ENCODE measurements at regions not wholly inside any gene's neighbourhood (a gene's known extent, or its start where the extent isn't known, plus 50 kb on each side); places are given as distances from the start of the nearest gene placed in this dataset.

DNA sequence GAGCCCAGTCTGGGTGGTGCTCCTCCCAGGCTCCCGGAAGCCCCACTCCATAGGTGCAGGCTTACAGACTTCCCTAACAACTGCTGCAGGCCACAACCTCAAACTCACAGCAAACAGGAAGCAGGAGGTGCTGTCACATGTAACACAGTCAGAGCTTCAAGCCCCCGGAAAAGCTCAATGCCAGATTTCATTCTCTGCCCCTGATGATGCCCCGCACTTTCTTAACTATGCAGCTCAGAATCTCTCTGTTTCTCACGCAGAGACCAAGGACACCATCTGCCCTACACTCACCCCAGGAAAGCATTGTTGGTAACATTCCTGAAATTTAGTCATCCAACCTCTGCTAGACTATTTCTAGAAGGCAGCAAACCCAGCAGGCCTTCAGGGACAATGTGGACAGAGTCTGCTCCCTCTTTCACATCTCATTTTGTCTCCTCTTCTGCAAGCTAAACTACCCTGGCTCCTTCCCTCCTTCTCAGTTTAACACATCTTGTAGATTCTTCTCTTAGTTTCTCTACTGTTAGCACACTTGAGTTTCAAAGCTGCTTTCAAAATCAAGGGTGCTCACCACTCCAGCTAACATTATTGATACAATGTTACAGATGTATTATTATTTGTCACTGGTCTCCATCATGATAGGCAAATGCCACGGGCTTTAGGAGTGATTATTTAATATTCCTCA lies 162.5 kb downstream of the KCTD12 start:
- no peak overlapping the region for H3K27ac Mint-ChIP-seq
- H3K27me3 Mint-ChIP-seq (ENCODE audit: low read depth): no peaks in the 10 kb centered on the region
- H3K4me3 Mint-ChIP-seq: no peak overlapping the region
- DNase-seq (ENCODE audit: low spot score): no peak
- peaks cover 5% of the 10 kb centered on the region for H3K9me3 Mint-ChIP-seq
- H3K36me3 Mint-ChIP-seq (ENCODE audit: low read depth): no peaks in the 10 kb centered on the region
- H3K4me1 Mint-ChIP-seq (ENCODE audit: low read depth): no peaks in the 10 kb centered on the region

DNA sequence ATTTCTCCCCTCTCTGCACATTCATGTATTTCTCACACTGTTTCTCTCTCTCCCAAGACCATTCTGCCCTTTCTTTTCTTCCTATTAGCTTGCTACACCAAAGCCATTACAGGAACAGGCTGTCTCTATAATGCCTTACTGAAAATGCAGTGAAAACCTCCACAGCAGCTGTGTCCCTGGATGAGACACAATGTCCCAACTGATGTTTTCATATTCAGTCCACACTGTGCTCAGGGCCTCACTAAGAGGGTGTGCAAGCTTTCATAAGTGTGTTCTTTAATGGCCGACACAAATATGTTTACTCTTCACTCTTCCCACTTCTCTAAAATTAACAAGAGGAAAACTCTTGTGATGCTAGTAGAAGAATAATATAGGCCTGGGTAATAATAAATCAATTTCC lies 163.4 kb downstream of the KCTD12 start:
- H3K27me3 Mint-ChIP-seq (ENCODE audit: low read depth): no peaks in the 10 kb centered on the region
- H3K4me3 Mint-ChIP-seq: no peak overlapping the region
- H3K4me1 Mint-ChIP-seq (ENCODE audit: low read depth): no peaks in the 10 kb centered on the region
- DNase-seq (ENCODE audit: low spot score): no peak
- H3K36me3 Mint-ChIP-seq (ENCODE audit: low read depth): no peaks in the 10 kb centered on the region
- peaks cover 5% of the 10 kb centered on the region for H3K9me3 Mint-ChIP-seq
- no peak overlapping the region for H3K27ac Mint-ChIP-seq

DNA sequence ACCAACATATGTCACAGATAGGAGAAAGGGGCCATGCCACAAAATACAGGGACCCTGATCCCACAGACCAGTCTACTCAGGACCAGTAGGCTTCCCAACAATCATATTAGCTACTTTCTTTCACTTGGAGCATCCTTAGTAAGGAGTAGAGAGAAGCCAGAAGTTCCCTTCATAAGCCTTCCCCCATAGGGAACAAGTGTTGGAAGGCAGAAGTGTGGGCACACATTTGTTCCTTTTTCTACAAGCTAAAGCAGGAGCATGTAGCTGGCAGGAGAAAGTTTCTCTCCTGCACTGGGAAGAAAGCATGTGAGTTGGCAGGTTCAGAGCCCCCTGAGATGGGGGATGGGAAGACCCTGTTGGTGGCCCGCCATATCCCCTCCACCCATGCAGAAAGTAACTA lies 165.4 kb downstream of the KCTD12 start:
- Mint-ChIP-seq H3K36me3 (ENCODE audit: low read depth) (no peaks in the 10 kb centered on the region), H3K27ac (no peak overlapping the region), H3K27me3 (ENCODE audit: low read depth) (no peaks in the 10 kb centered on the region), H3K9me3 (no peaks in the 10 kb centered on the region), H3K4me3 (no peak overlapping the region), H3K4me1 (ENCODE audit: low read depth) (no peaks in the 10 kb centered on the region)
- no peak for DNase-seq (ENCODE audit: low spot score)

DNA sequence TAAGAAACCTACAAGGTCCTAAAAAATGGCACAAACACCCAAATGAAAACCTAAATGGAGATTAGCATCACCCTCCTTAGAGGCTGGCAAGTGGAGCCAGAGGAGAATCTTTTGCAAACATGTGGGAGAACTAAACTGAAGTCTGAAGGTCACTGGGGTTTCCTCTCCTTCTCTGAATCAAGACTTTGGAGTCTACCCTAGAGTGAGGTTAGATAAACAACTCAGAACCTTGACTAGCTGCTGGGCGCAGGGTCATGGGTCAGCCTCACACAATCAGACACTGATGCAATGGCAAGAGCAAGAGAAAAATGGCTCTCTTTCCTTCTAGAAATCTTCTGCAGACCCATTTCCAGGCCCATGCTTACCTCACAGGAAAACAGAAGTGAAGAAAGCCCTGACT lies 165.8 kb downstream of the KCTD12 start:
- Mint-ChIP-seq H3K27me3 (ENCODE audit: low read depth) (no peaks in the 10 kb centered on the region), H3K4me1 (ENCODE audit: low read depth) (no peaks in the 10 kb centered on the region), H3K36me3 (ENCODE audit: low read depth) (no peaks in the 10 kb centered on the region), H3K4me3 (no peak overlapping the region), H3K9me3 (no peaks in the 10 kb centered on the region), H3K27ac (no peak overlapping the region)
- DNase-seq (ENCODE audit: low spot score): no peak

DNA sequence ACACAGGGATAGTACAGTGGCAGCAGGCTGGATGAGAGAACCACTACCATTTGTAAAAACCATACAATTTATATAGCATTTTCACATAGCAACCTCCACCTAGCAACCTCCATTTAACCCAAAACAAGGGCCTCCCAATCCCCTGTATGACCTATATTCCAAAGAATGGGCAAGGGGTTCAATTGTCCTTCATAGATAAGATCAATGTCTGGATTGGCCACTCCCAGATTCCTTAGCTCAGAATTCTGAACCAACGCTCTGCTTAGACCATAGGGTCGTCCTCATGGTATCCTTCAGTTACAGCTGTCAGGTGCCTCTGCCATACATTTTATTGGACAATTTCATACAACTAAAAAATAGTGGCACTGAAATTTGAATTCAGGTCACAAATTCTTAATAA lies 166.2 kb downstream of the KCTD12 start:
- no peak overlapping the region for H3K27ac Mint-ChIP-seq
- no peak for DNase-seq (ENCODE audit: low spot score)
- H3K36me3 Mint-ChIP-seq (ENCODE audit: low read depth): no peaks in the 10 kb centered on the region
- H3K9me3 Mint-ChIP-seq: no peaks in the 10 kb centered on the region
- H3K4me1 Mint-ChIP-seq (ENCODE audit: low read depth): no peaks in the 10 kb centered on the region
- H3K4me3 Mint-ChIP-seq: no peak overlapping the region
- H3K27me3 Mint-ChIP-seq (ENCODE audit: low read depth): no peaks in the 10 kb centered on the region

DNA sequence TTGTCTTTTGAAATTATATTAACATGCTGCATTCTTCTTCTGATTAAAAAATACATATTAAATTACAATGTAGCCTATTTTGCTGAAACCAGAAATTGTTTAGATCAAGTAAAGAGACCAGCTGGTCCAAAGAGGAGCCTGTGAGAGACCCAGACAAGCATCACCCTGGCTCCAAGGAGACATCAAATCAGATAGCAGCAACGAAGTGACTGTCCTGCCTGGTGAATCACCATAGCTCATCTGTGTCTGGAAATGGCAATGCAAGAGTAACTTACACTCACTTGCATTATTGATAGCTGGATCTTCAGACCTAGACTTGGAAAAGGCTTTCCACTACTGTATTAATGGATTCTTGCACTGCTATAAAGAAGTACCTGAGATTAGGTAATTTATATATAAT lies 169.1 kb downstream of the KCTD12 start:
- H3K36me3 Mint-ChIP-seq (ENCODE audit: low read depth): no peaks in the 10 kb centered on the region
- H3K9me3 Mint-ChIP-seq: no peaks in the 10 kb centered on the region
- H3K4me3 Mint-ChIP-seq: no peak overlapping the region
- H3K27me3 Mint-ChIP-seq (ENCODE audit: low read depth): no peaks in the 10 kb centered on the region
- H3K27ac Mint-ChIP-seq: no peak overlapping the region
- DNase-seq (ENCODE audit: low spot score): no peak
- no peaks in the 10 kb centered on the region for H3K4me1 Mint-ChIP-seq (ENCODE audit: low read depth)

DNA sequence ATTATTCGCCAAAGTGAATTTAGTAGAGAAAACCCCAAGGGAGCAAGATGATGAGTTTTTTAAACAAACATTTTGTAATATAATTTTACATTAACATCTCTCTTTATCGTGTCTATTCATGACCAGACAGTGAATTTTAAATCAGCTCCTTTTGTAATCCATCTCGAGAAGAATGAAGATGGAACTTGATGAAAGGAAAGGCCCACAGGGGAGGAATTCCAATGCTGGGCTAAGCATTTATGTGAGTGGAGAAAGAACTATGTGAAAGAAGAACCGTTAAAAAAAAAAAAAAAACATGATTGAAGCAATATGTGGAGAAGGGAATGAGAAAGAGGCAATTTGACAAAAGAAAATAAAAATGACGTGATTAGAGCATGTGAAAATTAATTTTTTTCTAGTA lies 170.6 kb downstream of the KCTD12 start:
- Mint-ChIP-seq H3K9me3 (no peaks in the 10 kb centered on the region), H3K27ac (no peak overlapping the region), H3K4me3 (no peak overlapping the region), H3K4me1 (ENCODE audit: low read depth) (no peaks in the 10 kb centered on the region), H3K27me3 (ENCODE audit: low read depth) (no peaks in the 10 kb centered on the region), H3K36me3 (ENCODE audit: low read depth) (no peaks in the 10 kb centered on the region)
- DNase-seq (ENCODE audit: low spot score): no peak

DNA sequence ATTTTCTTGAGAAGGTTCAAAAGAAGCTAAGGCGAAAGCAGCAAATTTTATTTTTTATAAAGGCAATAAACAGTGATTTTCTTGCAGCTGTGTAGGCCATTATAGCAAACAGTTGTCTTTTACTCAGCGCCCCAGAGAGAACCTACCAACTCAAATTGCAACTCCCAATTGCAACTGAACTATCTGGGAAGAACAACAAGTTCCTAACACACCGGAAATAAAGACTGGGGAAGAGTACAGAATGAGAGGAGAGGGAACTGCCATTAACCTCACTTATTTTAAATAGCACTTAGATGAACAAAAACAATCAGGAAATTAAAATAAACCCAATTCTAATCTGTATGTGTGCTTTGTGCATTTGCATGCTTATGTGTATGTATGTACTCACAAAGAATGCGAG lies 171.1 kb downstream of the KCTD12 start:
- DNase-seq (ENCODE audit: low spot score): no peak
- Mint-ChIP-seq H3K27ac (no peak overlapping the region), H3K9me3 (no peaks in the 10 kb centered on the region), H3K27me3 (ENCODE audit: low read depth) (no peaks in the 10 kb centered on the region), H3K4me1 (ENCODE audit: low read depth) (no peaks in the 10 kb centered on the region), H3K4me3 (no peak overlapping the region), H3K36me3 (ENCODE audit: low read depth) (no peaks in the 10 kb centered on the region)

DNA sequence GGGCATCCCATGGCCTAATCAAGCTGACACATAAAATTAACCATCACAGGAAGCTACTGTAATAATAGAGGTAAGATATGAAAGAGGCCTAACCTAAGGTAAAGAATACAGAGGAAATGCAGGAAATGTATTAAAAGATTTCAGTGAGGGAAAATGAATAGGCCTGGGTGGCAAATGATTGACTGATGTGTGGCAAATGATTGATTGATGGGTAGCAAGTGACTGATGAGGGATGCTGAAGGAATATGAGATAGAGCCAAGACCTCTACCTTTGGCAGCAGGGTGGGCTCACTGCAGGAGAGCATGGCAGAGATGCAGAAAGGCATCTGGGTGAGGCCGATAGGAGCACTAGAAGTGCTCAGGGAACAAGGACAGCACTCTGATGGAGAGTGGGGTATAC lies 172.9 kb downstream of the KCTD12 start:
- Mint-ChIP-seq H3K9me3 (no peaks in the 10 kb centered on the region), H3K27ac (no peak overlapping the region), H3K27me3 (ENCODE audit: low read depth) (no peaks in the 10 kb centered on the region), H3K4me1 (ENCODE audit: low read depth) (no peaks in the 10 kb centered on the region), H3K36me3 (ENCODE audit: low read depth) (no peaks in the 10 kb centered on the region), H3K4me3 (no peak overlapping the region)
- no peak for DNase-seq (ENCODE audit: low spot score)

DNA sequence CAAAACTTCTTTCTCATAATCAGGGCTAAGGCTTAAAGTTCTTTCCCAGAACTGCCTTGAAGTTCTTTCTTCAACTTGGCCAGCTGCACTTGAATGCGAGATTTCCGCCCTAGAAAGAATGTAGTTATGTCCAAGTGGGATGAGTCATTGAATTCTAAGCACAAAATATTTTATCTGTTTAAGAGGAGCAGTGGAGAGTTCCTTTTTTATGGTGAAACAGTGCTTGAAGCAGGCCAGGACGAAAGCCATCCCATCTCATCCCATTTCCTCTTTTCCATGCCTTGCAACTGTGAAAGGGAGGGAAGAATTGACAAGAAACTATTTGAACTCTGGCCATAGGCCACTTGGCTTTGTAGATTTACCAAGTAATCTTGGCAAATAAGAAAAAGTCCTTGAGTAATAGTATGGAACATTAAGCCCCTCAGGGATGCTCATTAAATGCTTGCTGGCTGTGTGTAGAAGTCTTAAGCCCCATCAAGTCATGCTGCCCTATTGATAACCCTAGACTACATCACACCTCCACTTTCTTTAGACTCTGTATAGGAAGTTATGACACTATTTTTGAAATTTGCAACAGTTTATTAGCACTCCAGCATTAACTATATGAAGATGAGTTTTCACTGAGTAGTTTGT lies 174.5 kb downstream of the KCTD12 start:
- Mint-ChIP-seq H3K4me3 (no peak overlapping the region), H3K4me1 (ENCODE audit: low read depth) (no peaks in the 10 kb centered on the region), H3K27me3 (ENCODE audit: low read depth) (no peaks in the 10 kb centered on the region), H3K27ac (no peak overlapping the region), H3K9me3 (no peaks in the 10 kb centered on the region), H3K36me3 (ENCODE audit: low read depth) (no peaks in the 10 kb centered on the region)
- DNase-seq (ENCODE audit: low spot score): no peak

DNA sequence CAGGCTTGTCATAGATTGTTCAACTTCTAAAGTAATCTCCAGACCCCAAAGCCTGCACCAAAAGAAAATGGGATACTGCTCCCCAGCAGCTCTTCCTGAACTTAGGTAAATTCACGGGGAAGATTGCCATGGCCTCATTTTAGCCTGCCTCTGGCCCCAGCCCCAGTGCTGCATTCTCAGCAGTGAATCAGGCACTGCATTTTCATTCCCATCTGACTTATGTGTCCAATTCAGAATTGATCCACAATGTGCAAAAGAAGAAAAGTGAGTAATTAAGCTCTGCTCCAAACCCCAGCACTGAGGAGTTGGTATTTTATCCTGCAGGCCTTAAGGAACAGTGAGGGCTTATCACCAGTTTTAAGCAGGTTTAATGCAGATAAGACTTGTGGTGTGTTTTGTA lies 176.4 kb downstream of the KCTD12 start:
- DNase-seq (ENCODE audit: low spot score): no peak
- no peaks in the 10 kb centered on the region for H3K36me3 Mint-ChIP-seq (ENCODE audit: low read depth)
- H3K4me3 Mint-ChIP-seq: no peak overlapping the region
- no peaks in the 10 kb centered on the region for H3K4me1 Mint-ChIP-seq (ENCODE audit: low read depth)
- H3K27me3 Mint-ChIP-seq (ENCODE audit: low read depth): no peaks in the 10 kb centered on the region
- H3K27ac Mint-ChIP-seq: no peak overlapping the region
- H3K9me3 Mint-ChIP-seq: no peaks in the 10 kb centered on the region

DNA sequence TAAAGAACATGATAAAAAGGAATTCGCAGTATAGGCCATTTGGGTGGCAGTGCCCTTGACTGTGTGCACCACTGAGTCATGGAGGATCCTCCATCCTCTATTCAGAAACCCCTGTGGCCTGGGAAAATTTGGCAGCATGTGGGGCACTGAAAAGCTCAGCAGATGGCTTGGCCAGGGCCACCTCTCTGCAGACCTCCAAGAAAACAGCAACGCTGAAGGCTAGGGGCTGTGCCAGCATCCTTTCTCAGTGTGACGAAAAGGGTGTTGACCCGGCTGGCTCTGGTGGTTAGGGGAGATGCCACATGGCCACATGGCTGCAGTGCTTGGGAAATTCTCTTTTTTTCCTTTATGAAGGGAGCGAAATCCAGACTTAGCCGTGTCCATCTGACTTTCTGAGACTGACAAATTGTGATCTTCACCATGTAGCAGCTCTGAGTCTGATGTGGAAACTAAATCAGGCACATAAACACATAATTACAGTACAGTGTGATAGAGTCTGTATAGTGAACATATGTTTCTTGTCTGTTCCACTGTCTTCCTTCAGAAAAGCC lies 178.0 kb downstream of the KCTD12 start:
- no peak for DNase-seq (ENCODE audit: low spot score)
- Mint-ChIP-seq H3K27me3 (ENCODE audit: low read depth) (no peaks in the 10 kb centered on the region), H3K4me1 (ENCODE audit: low read depth) (no peaks in the 10 kb centered on the region), H3K36me3 (ENCODE audit: low read depth) (no peaks in the 10 kb centered on the region), H3K9me3 (no peaks in the 10 kb centered on the region), H3K4me3 (no peak overlapping the region), H3K27ac (no peak overlapping the region)

DNA sequence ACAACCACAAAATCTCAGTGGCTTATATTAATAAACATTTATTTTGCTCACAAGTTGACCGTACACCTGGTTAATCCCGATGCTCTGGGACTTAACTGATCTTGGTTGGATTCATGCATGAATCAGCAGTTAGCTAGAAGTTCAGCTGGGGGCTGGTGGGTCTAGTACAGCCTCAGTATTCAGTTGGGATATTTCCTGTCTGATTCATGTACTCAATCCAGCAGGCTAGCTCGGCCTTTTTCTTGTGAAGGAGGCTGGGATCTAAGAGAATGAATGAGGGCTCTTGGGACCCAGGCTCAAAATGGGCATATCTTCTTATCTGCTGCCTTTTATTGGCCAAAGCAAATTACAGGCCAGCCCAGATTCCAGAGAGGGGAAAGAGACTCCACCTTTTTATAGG lies 178.8 kb downstream of the KCTD12 start:
- H3K27me3 Mint-ChIP-seq (ENCODE audit: low read depth): no peaks in the 10 kb centered on the region
- DNase-seq (ENCODE audit: low spot score): no peak
- no peak overlapping the region for H3K4me3 Mint-ChIP-seq
- H3K4me1 Mint-ChIP-seq (ENCODE audit: low read depth): no peaks in the 10 kb centered on the region
- no peak overlapping the region for H3K27ac Mint-ChIP-seq
- H3K9me3 Mint-ChIP-seq: no peaks in the 10 kb centered on the region
- no peaks in the 10 kb centered on the region for H3K36me3 Mint-ChIP-seq (ENCODE audit: low read depth)

DNA sequence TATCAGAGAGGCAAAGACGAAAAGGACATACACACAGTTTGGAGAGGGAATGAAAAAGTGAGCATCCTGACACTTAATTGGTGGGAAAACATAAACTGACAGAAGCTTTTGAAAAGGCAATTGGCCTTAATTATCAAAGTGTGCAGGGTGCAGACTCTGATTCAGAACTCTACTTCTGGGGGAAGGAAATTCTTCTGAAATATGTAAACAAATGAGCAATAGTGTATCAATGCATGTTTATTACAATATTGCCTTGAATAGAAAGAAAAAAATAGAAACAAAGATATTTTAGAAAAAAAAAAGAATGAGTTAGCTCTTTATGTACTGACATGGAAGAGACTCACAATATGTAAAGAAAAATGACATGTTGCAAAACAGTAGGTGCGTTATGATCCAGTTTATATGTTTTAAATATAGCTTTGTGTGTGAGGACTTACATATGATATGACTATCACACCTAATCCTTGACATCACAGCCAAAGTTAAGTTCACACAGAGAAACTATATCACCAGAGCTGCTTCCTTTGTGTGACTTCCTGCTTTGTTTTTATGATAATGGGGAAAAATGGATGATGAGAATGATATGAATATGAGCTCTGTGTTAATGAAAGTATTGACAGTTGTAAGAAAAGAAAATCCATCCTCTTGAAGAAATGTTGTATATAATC lies 182.4 kb downstream of the KCTD12 start:
- no peaks in the 10 kb centered on the region for H3K9me3 Mint-ChIP-seq
- no peak overlapping the region for H3K4me3 Mint-ChIP-seq
- H3K27me3 Mint-ChIP-seq (ENCODE audit: low read depth): no peaks in the 10 kb centered on the region
- H3K36me3 Mint-ChIP-seq (ENCODE audit: low read depth): no peaks in the 10 kb centered on the region
- no peak overlapping the region for H3K27ac Mint-ChIP-seq
- H3K4me1 Mint-ChIP-seq (ENCODE audit: low read depth): no peaks in the 10 kb centered on the region
- no peak for DNase-seq (ENCODE audit: low spot score)
